ES-I3 (cell line): ENCODE measurements at regions not wholly inside any gene's neighbourhood (a gene's known extent, or its start where the extent isn't known, plus 50 kb on each side); places are given as distances from the start of the nearest gene placed in this dataset.

Experiments
- H3K36me3 ChIP-seq: 2 replicates; pipeline ENCODE4 v1.6.1; 2013; ENCODE audit warnings: mild to moderate bottlenecking, low read length, control low read depth, moderate library complexity; ENCODE audit not compliant: insufficient read depth
- H3K4me1 ChIP-seq: 2 replicates; pipeline ENCODE4 v1.6.1; 2013; ENCODE audit warnings: mild to moderate bottlenecking, control low read depth, low read length; ENCODE audit not compliant: insufficient read depth
- H3K9ac ChIP-seq: 2 replicates; pipeline ENCODE4 v1.6.1; 2013; ENCODE audit warnings: low read depth, mild to moderate bottlenecking, low read length, moderate library complexity
- H3K9me3 ChIP-seq: 2 replicates; pipeline ENCODE4 v1.6.1; 2013; ENCODE audit warnings: mild to moderate bottlenecking, low read length, moderate library complexity; ENCODE audit not compliant: control insufficient read depth, insufficient read depth

- H3K4me1 ChIP-seq: 0 out of 2 replicates have a peak, but pooled peaks cover 3% of the 10 kb centered on the region
- no peaks in the 10 kb centered on the region for H3K9me3 ChIP-seq
- no peak overlapping the region for H3K9ac ChIP-seq
- no peaks in the 10 kb centered on the region for H3K36me3 ChIP-seq
Observed at GRCh38 chr12:41936333-41936732, 208.3 kb downstream of the GXYLT1 start.

- Histone ChIP-seq H3K4me1 (0 out of 2 replicates have a peak, but pooled peaks cover 3% of the 10 kb centered on the region), H3K36me3 (no peaks in the 10 kb centered on the region), H3K9me3 (no peaks in the 10 kb centered on the region), H3K9ac (no peak overlapping the region)
Observed at GRCh38 chr12:41935911-41936310, 208.8 kb downstream of the GXYLT1 start.

DNA sequence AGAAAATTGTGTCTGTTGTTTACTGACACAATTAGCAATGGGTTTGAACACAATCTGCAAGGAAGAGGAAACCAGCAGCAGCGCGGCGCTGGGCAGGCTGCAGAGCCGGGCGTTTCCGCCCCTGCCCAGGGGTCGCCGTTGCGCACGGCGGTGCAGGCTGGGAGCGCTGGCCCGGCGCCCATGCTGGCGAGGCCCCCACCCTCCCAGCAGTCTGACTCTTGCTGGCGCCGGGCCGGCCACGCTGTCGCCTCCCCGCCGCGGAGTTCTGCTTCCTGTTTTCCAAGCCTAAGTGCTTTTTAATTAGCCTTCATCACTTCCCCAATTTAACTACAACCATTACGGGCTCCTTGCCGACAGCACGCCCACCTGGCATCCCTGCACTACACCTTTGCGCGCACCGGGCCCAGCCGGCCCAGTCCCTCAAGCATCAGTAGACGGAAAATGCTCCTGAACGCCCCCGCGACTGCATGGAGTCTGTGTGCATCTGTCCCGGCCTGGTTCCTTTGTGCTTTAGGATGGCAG is 212.1 kb downstream of the GXYLT1 start:
- Histone ChIP-seq H3K36me3 (no peaks in the 10 kb centered on the region), H3K9ac (peak overlapping the region; percentile 66; the same call in 1 of the 2 replicates), H3K9me3 (no peaks in the 10 kb centered on the region), H3K4me1 (0 out of 2 replicates have a peak, but pooled peaks cover 3% of the 10 kb centered on the region)

DNA sequence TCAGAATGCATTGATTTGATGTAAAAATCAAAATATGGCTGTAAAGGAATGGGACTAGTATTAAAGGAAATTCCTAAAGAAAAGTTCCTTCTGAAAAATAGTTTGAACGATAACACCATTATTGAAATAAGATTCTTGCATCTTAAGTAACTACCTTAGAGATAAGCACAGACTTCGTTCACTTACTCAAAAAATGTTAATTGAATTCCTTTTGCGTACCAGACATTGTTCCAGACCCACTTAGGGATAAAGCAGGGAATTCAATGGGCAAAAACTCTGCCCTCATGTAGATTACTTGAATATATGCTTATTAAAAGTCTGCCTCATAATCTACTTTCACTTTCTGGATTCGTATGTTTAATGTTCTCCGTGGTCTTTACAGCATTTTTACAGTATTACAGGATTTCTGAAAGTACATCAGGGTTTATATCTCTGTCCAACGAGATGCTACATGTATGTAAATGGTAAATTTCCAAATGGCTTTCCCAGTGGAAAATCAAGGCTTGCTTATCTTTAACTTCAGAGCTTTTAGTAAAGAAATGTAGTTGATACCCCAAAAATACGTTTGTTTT is 213.7 kb downstream of the GXYLT1 start:
- H3K9ac ChIP-seq: no peak overlapping the region
- H3K4me1 ChIP-seq: 0 out of 2 replicates have a peak, but pooled peaks cover 3% of the 10 kb centered on the region

GRCh38 chr12:41924111-41924510 is 220.6 kb downstream of the GXYLT1 start:
- H3K4me1 ChIP-seq: peaks cover 21% of the 10 kb centered on the region
- H3K36me3 ChIP-seq: no peaks in the 10 kb centered on the region
- H3K9ac ChIP-seq: no peak overlapping the region
- H3K9me3 ChIP-seq: no peaks in the 10 kb centered on the region; the same call in 1 of the 2 replicates

More for the DNA sequence above, 213.7 kb downstream of the GXYLT1 start:
- Histone ChIP-seq H3K9me3 (no peaks in the 10 kb centered on the region), H3K36me3 (no peaks in the 10 kb centered on the region)

- H3K9me3 ChIP-seq: no peaks in the 10 kb centered on the region; the same call in 1 of the 2 replicates
- peaks cover 24% of the 10 kb centered on the region for H3K4me1 ChIP-seq
- no peaks in the 10 kb centered on the region for H3K36me3 ChIP-seq
- no peak overlapping the region for H3K9ac ChIP-seq
Observed at GRCh38 chr12:41923351-41923750, 221.3 kb downstream of the GXYLT1 start.

DNA sequence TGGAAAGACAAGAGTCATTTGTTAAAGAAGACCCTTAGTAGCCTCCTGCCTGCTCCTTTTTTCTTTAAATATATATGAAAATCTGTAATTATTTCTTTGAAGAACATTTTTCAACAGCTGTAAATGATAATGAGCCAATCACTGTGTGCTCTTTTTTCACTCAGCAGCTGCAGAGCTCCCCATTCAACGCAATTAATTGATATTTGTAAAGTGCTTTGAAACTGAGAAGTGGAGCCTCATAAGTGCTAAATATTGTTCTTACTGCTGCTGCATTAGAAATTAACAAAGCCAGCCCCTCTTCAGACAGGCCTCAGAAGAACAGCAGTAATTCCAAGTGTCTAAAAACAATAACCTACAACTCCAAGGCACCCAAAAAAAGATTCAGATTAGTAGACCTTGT is 224.3 kb downstream of the GXYLT1 start:
- H3K9me3 ChIP-seq: no peaks in the 10 kb centered on the region; the same call in 1 of the 2 replicates
- peaks cover 32% of the 10 kb centered on the region for H3K4me1 ChIP-seq
- no peak overlapping the region for H3K9ac ChIP-seq
- no peaks in the 10 kb centered on the region for H3K36me3 ChIP-seq

GRCh38 chr12:41919526-41920261 is 225.0 kb downstream of the GXYLT1 start:
- Histone ChIP-seq H3K36me3 (no peaks in the 10 kb centered on the region), H3K4me1 (peaks cover 32% of the 10 kb centered on the region), H3K9me3 (no peaks in the 10 kb centered on the region; the same call in 1 of the 2 replicates), H3K9ac (no peak overlapping the region)

DNA sequence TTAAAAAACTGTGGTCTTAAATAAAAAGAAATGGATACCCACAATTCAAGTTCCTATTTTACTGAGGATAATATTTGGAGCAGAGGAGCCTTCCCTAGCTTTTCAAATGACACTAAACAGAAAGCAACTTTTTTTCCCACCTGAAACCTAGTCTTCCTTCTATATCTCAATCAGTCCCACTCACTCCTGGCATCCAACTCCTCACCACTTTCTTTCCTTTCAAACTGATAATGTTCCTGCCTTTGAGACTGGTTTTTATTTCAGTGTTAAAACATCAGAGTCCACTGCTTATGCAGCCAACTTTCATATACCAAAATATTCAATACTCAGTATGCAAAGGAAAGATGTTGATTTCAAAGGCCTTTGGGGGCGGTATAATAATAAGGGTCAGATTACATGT is 225.6 kb downstream of the GXYLT1 start:
- Histone ChIP-seq H3K9ac (no peak overlapping the region), H3K36me3 (no peaks in the 10 kb centered on the region), H3K9me3 (no peaks in the 10 kb centered on the region), H3K4me1 (peaks cover 32% of the 10 kb centered on the region)

DNA sequence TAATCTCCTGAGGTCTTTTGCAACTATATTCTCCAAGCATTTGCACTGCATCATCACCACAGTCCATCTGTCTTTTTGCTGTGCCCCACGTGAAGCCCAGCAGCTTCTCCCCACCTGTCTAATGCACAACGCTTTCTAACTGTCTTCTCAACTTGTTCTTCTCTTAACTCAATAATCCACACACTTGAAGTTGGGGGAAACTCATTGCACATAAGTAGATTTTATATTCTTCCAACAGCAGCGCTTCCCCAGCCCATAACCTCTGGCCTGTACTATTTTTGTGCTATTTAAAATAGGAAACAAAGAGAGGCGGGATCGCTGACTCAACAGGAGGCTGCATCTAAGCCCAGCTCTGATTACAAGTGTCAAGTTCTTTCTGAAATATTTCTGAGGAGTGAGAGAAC is 226.7 kb downstream of the GXYLT1 start:
- Histone ChIP-seq H3K9ac (no peak overlapping the region), H3K4me1 (peaks cover 32% of the 10 kb centered on the region), H3K9me3 (no peaks in the 10 kb centered on the region), H3K36me3 (no peaks in the 10 kb centered on the region)

- H3K4me1 ChIP-seq: peaks cover 32% of the 10 kb centered on the region
- no peak overlapping the region for H3K9ac ChIP-seq
- no peaks in the 10 kb centered on the region for H3K9me3 ChIP-seq
- no peaks in the 10 kb centered on the region for H3K36me3 ChIP-seq
Observed at GRCh38 chr12:41917181-41917580, 227.5 kb downstream of the GXYLT1 start.

GRCh38 chr12:41910578-41911320 is 233.9 kb downstream of the GXYLT1 start:
- Histone ChIP-seq H3K9me3 (no peaks in the 10 kb centered on the region), H3K36me3 (no peaks in the 10 kb centered on the region), H3K4me1 (peaks cover 4% of the 10 kb centered on the region), H3K9ac (no peak overlapping the region)

- H3K9me3 ChIP-seq: no peaks in the 10 kb centered on the region
- H3K36me3 ChIP-seq: no peaks in the 10 kb centered on the region
- H3K4me1 ChIP-seq: peaks cover 13% of the 10 kb centered on the region
- H3K9ac ChIP-seq: no peak overlapping the region
Observed at GRCh38 chr12:41908206-41908605, 236.5 kb downstream of the GXYLT1 start.

GRCh38 chr12:41907550-41907949 is 237.1 kb downstream of the GXYLT1 start:
- Histone ChIP-seq H3K4me1 (peaks cover 13% of the 10 kb centered on the region), H3K9ac (no peak overlapping the region), H3K36me3 (no peaks in the 10 kb centered on the region), H3K9me3 (no peaks in the 10 kb centered on the region)
